CD14-positive monocyte (primary cell): ENCODE measurements at regions not wholly inside any gene's neighbourhood (a gene's known extent, or its start where the extent isn't known, plus 50 kb on each side); places are given as distances from the start of the nearest gene placed in this dataset.

Experiments used
- DNase-seq, 3 donors: peaks; one replicate each; pipeline ENCODE4 v3.0.0-alpha.2; 2011 to 2022
- H2AFZ ChIP-seq: 2 replicates; pipeline ENCODE4 v1.6.0; 2012; ENCODE audit warnings: mild to moderate bottlenecking, low read depth, low read length, inconsistent platforms; ENCODE audit not compliant: insufficient read depth, poor library complexity, severe bottlenecking
- H3K27ac ChIP-seq, 2 donors: 1 replicate in 1 of 2; 2 replicates in 1 of 2; pipeline ENCODE4 v1.5.1; 2012 to 2013; ENCODE audit warnings: low read length in 2 of 2, control low read depth in 1 of 2, inconsistent platforms in 1 of 2, low read depth in 1 of 2, mild to moderate bottlenecking in 1 of 2
- H3K27me3 ChIP-seq, 2 donors: one replicate each; pipeline versions ENCODE4 v1.6.0 to v1.6.1; 2011 to 2013; ENCODE audit warnings: low read length in 2 of 2; ENCODE audit not compliant: control insufficient read depth in 2 of 2, insufficient read depth in 2 of 2
- H3K36me3 ChIP-seq, 2 donors: replicated peaks in 1 of 2; 1 replicate in 1 of 2; 2 replicates in 1 of 2; pipeline versions ENCODE4 v1.5.1 to v1.6.1; 2012 to 2013; ENCODE audit warnings: low read length in 2 of 2, control low read depth in 1 of 2, inconsistent platforms in 1 of 2, mild to moderate bottlenecking in 1 of 2; ENCODE audit not compliant: insufficient read depth in 2 of 2, control insufficient read depth in 1 of 2
- H3K4me1 ChIP-seq, 2 donors: 1 replicate in 1 of 2; 2 replicates in 1 of 2; pipeline versions ENCODE4 v1.5.1 to v1.6.1; 2012 to 2013; ENCODE audit warnings: low read length in 2 of 2, control low read depth in 1 of 2, inconsistent platforms in 1 of 2, mild to moderate bottlenecking in 1 of 2, moderate library complexity in 1 of 2; ENCODE audit not compliant: insufficient read depth in 2 of 2, control insufficient read depth in 1 of 2
- H3K4me2 ChIP-seq: replicated peaks from 2 replicates; pipeline ENCODE3; 2012; ENCODE audit warnings: low read length, moderate library complexity, mild to moderate bottlenecking; ENCODE audit not compliant: poor library complexity, severe bottlenecking; ENCODE audit errors: extremely low read depth
- H3K4me3 ChIP-seq, 3 experiments: fragments of 200-600 bp in 1 of 3; sonication (generic) in 1 of 3; replicated peaks in 1 of 3; 1 replicate in 2 of 3; 2 replicates in 1 of 3; pipeline ENCODE4 v1.5.1; 2011 to 2013; ENCODE audit warnings: low read length in 3 of 3, mild to moderate bottlenecking in 3 of 3, control low read depth in 2 of 3, low read depth in 2 of 3, inconsistent platforms in 1 of 3, moderate library complexity in 1 of 3
- H3K79me2 ChIP-seq: 2 replicates; pipeline ENCODE4 v1.6.0; 2012; ENCODE audit warnings: mild to moderate bottlenecking, control low read depth, inconsistent platforms, low read length, moderate library complexity; ENCODE audit not compliant: insufficient read depth
- H3K9ac ChIP-seq: 2 replicates; pipeline ENCODE4 v1.6.0; 2017; ENCODE audit warnings: low read length, mild to moderate bottlenecking; ENCODE audit not compliant: insufficient read depth, poor library complexity, severe bottlenecking
- H3K9me3 ChIP-seq, 2 donors: replicated peaks in 1 of 2; 1 replicate in 1 of 2; 2 replicates in 1 of 2; pipeline versions ENCODE4 v1.5.1 to v1.6.1; 2012 to 2013; ENCODE audit warnings: low read length in 2 of 2, control low read depth in 1 of 2; ENCODE audit not compliant: control insufficient read depth in 1 of 2, insufficient read depth in 1 of 2
- H4K20me1 ChIP-seq: 2 replicates; pipeline ENCODE4 v1.6.0; 2012; ENCODE audit warnings: mild to moderate bottlenecking, low read length, control low read depth, moderate library complexity; ENCODE audit not compliant: insufficient read depth
- H3K27ac Mint-ChIP-seq, 7 donors: one replicate each; pipeline ENCODE4 v1.8.0; 2020; ENCODE audit warnings: mild to moderate bottlenecking in 7 of 7, mixed read lengths in 7 of 7, moderate library complexity in 6 of 7, inconsistent platforms in 2 of 7
- H3K27me3 Mint-ChIP-seq, 3 donors: one replicate each; pipeline ENCODE4 v1.8.0; 2021 to 2022; ENCODE audit warnings: low read depth in 3 of 3, mild to moderate bottlenecking in 3 of 3, mixed read lengths in 3 of 3, moderate library complexity in 3 of 3, inconsistent platforms in 1 of 3
- H3K36me3 Mint-ChIP-seq, 2 donors: one replicate each; pipeline ENCODE4 v1.8.0; 2020; ENCODE audit warnings: mixed read lengths in 2 of 2, inconsistent platforms in 1 of 2, mild to moderate bottlenecking in 1 of 2
- H3K4me1 Mint-ChIP-seq: one replicate; pipeline ENCODE4 v1.8.0; 2020; ENCODE audit warnings: mild to moderate bottlenecking, mixed read lengths
- H3K4me3 Mint-ChIP-seq, 2 donors: one replicate each; pipeline ENCODE4 v1.8.0; 2020; ENCODE audit warnings: mild to moderate bottlenecking in 2 of 2, mixed read lengths in 2 of 2, moderate library complexity in 1 of 2
- H3K9me3 Mint-ChIP-seq, 7 donors: one replicate each; pipeline ENCODE4 v1.8.0; 2020 to 2022; ENCODE audit warnings: mixed read lengths in 7 of 7, mild to moderate bottlenecking in 6 of 7, moderate library complexity in 6 of 7, inconsistent platforms in 2 of 7
- CTCF ChIP-seq: fragments of 200-600 bp; IDR thresholded peaks from one replicate; pipeline ENCODE4 v1.8.0; 2022; ENCODE audit warnings: antibody characterized with exemption, mild to moderate bottlenecking
- WGBS: methylation state at CpG from one replicate; pipeline ENCODE4 v1.1.5; 2013; ENCODE audit warnings: missing lambda C conversion rate; ENCODE audit not compliant: insufficient coverage; 5-methylcytosine and 5-hydroxymethylcytosine counted together
- intact Hi-C, 2 donors: fragments of 100-400 bp; cut with micrococcal nuclease; formaldehyde crosslinking; loops; one replicate each; pipeline versions ENCODE4 v1.15.0 to v1.15.1; 2023

DNA sequence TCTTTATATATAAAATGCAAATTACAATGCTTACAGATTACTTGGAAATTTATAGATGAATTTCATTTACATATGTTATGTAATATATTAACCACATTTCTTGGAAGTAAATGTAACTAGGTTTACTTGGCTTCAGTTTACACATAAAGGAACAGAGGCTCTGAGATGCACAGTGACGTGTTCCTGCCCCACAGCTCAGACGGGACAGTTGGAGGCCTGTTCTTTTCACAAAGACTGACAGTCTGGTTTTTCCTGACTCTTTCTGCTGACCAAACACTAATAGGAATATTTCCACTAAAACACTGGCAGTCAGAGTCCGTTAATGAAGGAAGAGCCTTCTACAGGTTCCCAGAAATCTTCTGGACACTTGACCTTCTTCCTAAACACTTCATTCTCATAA lies 336.1 kb downstream of the MFSD1 start:
- intact Hi-C loops, result no loop called here
- no peak overlapping the region for H3K27ac Mint-ChIP-seq
- Histone ChIP-seq H3K4me3 (no peak overlapping the region), H3K4me1 (no peaks in the 10 kb centered on the region), H3K27me3 (no peaks in the 10 kb centered on the region), H4K20me1 (no peaks in the 10 kb centered on the region), H3K9ac (no peak overlapping the region), H3K4me2 (no peak overlapping the region), H3K36me3 (no peaks in the 10 kb centered on the region), H3K79me2 (no peaks in the 10 kb centered on the region), H3K27ac (no peak overlapping the region), H3K9me3 (no peaks in the 10 kb centered on the region), H2AFZ (no peak overlapping the region)
- TF ChIP-seq CTCF, result no peak
- H3K9me3 Mint-ChIP-seq, result no peaks in the 10 kb centered on the region
- WGBS, result 89% methylated on average over 3 of the region's 3 CpGs
- no peak for DNase-seq
- H3K4me3 Mint-ChIP-seq, result no peak overlapping the region
- H3K36me3 Mint-ChIP-seq, result no peaks in the 10 kb centered on the region
- peaks cover 0 to 3% (median 0%) of the 10 kb centered on the region in 3 donors for H3K27me3 Mint-ChIP-seq
- no peaks in the 10 kb centered on the region for H3K4me1 Mint-ChIP-seq

GRCh38 chr3:159139326-159139725 lies 337.5 kb downstream of the MFSD1 start:
- H3K4me1 ChIP-seq, result no peaks in the 10 kb centered on the region
- TF ChIP-seq CTCF, result no peak
- Mint-ChIP-seq H3K27me3 (peaks cover 0 to 3% (median 2%) of the 10 kb centered on the region in 3 donors), H3K4me3 (no peak overlapping the region), H3K4me1 (no peaks in the 10 kb centered on the region), H3K9me3 (no peaks in the 10 kb centered on the region), H3K27ac (no peak overlapping the region), H3K36me3 (no peaks in the 10 kb centered on the region)
- 100% methylated on average over 2 of the region's 2 CpGs for WGBS
- H3K79me2 ChIP-seq, result no peaks in the 10 kb centered on the region
- no peak overlapping the region for H3K27ac ChIP-seq
- intact Hi-C loops, result no loop called here
- DNase-seq, result no peak
- H3K9me3 ChIP-seq, result no peaks in the 10 kb centered on the region
- H3K36me3 ChIP-seq, result no peaks in the 10 kb centered on the region
- no peak overlapping the region for H3K4me2 ChIP-seq
- no peak overlapping the region for H3K4me3 ChIP-seq
- no peaks in the 10 kb centered on the region for H3K27me3 ChIP-seq
- H4K20me1 ChIP-seq, result no peaks in the 10 kb centered on the region
- H2AFZ ChIP-seq, result no peak overlapping the region
- H3K9ac ChIP-seq, result no peak overlapping the region
